ENCODE measurements at regions not wholly inside any gene's neighbourhood (a gene's known extent, or its start where the extent isn't known, plus 50 kb on each side); places are given as distances from the start of the nearest gene placed in this dataset.

- no peak overlapping the region for H3K4me3 ChIP-seq (replicated peaks; ENCODE audit: insufficient read depth, low read length)
- no peaks in the 10 kb centered on the region for H3K27me3 ChIP-seq (ENCODE audit: insufficient read depth, poor library complexity, severe bottlenecking)
- DNase-seq (ENCODE audit: low read depth in 1 of 2, low spot score in 1 of 2), result no peak
- no peak overlapping the region for H3K27ac ChIP-seq (replicated peaks)
- TF ChIP-seq CTCF (IDR thresholded peaks at IDR 0.05; ENCODE audit: insufficient read depth, low read length) (no peak), POLR2AphosphoS5 (IDR thresholded peaks at IDR 0.05; ENCODE audit: low read depth) (no peak), SPI1 (IDR thresholded peaks at IDR 0.05; ENCODE audit: borderline replicate concordance, low read depth) (no peak), GABPA (IDR thresholded peaks at IDR 0.05; ENCODE audit: low read depth) (no peak), REST (IDR thresholded peaks at IDR 0.05; ENCODE audit: insufficient replicate concordance, low read depth) (no peak)
These were observed 377.6 kb downstream of the POM121L12 start for GRCh38 chr7:53413021-53413420.

GRCh38 chr7:53415816-53416215, 380.4 kb downstream of the POM121L12 start:
- no peaks in the 10 kb centered on the region for H3K27me3 ChIP-seq (ENCODE audit: insufficient read depth, poor library complexity, severe bottlenecking)
- DNase-seq (ENCODE audit: low read depth in 1 of 2, low spot score in 1 of 2), result no peak
- no peak overlapping the region for H3K4me3 ChIP-seq (replicated peaks; ENCODE audit: insufficient read depth, low read length)
- TF ChIP-seq REST (IDR thresholded peaks at IDR 0.05; ENCODE audit: insufficient replicate concordance, low read depth), result no peak
- H3K27ac ChIP-seq (replicated peaks), result no peak overlapping the region

- TF ChIP-seq REST (IDR thresholded peaks at IDR 0.05; ENCODE audit: insufficient replicate concordance, low read depth) (no peak), SPI1 (IDR thresholded peaks at IDR 0.05; ENCODE audit: borderline replicate concordance, low read depth) (no peak), GABPA (IDR thresholded peaks at IDR 0.05; ENCODE audit: low read depth) (no peak), POLR2AphosphoS5 (IDR thresholded peaks at IDR 0.05; ENCODE audit: low read depth) (no peak), CTCF (IDR thresholded peaks at IDR 0.05; ENCODE audit: insufficient read depth, low read length) (no peak)
- Histone ChIP-seq H3K4me3 (replicated peaks; ENCODE audit: insufficient read depth, low read length) (no peak overlapping the region), H3K27ac (replicated peaks) (no peak overlapping the region), H3K27me3 (ENCODE audit: insufficient read depth, poor library complexity, severe bottlenecking) (no peaks in the 10 kb centered on the region)
- no peak for DNase-seq (ENCODE audit: low read depth in 1 of 2, low spot score in 1 of 2)
These were observed 383.5 kb downstream of the POM121L12 start for GRCh38 chr7:53418834-53419482.

All from HL-60 (cell line).